ENCODE measurements at regions not wholly inside any gene's neighbourhood (a gene's known extent, or its start where the extent isn't known, plus 50 kb on each side); places are given as distances from the start of the nearest gene placed in this dataset.

DNA sequence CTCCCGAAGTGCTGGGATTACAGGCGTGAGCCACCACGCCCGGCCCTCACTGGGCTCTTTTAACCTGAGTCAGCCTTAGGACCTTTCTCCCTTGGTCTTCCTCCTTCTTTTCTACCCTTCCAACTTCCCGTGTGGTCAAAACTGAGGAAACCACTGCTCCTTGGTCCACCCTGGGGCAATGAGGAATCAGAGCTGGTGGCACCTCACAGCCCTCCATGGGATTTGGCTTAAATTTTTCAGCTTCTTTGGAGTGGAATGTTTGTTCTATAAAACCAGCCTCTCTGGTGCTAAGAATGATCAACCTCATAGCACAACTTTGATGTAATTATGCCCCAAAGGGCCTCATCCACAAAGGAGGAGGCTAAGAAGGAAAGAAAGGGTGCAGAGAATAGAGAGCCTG lies 76.6 kb upstream of the CFAP20DC start:
- no peak for DNase-seq (ENCODE audit: low read depth)
- no peak overlapping the region for H3K4me3 ChIP-seq (ENCODE audit: low read depth, low read length)
- TF ChIP-seq, protein P1, sequence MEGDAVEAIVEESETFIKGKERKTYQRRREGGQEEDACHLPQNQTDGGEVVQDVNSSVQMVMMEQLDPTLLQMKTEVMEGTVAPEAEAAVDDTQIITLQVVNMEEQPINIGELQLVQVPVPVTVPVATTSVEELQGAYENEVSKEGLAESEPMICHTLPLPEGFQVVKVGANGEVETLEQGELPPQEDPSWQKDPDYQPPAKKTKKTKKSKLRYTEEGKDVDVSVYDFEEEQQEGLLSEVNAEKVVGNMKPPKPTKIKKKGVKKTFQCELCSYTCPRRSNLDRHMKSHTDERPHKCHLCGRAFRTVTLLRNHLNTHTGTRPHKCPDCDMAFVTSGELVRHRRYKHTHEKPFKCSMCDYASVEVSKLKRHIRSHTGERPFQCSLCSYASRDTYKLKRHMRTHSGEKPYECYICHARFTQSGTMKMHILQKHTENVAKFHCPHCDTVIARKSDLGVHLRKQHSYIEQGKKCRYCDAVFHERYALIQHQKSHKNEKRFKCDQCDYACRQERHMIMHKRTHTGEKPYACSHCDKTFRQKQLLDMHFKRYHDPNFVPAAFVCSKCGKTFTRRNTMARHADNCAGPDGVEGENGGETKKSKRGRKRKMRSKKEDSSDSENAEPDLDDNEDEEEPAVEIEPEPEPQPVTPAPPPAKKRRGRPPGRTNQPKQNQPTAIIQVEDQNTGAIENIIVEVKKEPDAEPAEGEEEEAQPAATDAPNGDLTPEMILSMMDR (conservative IDR thresholded peaks at IDR 0.05; ENCODE audit: low read depth, low read length): no peak

DNA sequence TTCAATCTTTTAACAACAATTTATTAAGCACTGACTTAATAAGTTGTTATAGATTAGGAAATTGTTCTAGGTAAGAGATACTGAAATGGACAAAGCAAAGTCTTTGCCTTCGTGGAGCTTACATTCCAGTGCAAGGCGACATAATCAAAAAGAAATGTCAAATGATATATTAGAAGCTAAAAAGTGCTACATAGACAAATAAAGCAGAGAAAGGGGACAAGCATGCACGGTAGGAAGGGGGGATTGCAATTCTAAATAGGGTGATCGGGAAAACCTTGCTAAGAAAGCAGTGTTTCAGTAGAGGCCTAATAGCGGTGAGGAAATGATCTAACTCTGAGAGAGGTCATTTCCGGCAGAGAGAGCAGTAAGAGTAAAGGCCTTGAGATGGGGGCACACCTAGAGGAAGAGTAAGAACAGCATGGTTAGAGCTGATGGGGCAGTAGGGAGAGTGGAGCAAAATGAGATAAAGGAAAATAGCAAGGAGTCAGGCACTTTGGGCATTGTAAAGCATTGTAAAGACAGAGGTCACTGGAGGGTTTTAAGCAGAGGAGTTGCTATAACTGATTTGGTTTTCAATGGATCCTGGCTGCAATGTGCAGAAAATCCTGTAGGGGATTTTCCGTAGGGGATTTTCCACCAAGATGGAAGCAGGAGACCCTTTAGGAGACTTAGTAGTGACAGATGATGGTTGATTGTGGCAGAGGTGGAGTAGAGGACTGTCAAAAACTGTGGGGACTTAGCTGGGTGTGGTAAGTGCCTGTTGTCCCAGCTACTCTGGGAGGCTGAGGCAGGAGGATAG lies 71.7 kb upstream of the CFAP20DC start:
- DNase-seq (ENCODE audit: low read depth): no peak
- TF ChIP-seq, protein P1 (conservative IDR thresholded peaks at IDR 0.05; ENCODE audit: low read depth, low read length): no peak
- no peak overlapping the region for H3K4me3 ChIP-seq (ENCODE audit: low read depth, low read length)

DNA sequence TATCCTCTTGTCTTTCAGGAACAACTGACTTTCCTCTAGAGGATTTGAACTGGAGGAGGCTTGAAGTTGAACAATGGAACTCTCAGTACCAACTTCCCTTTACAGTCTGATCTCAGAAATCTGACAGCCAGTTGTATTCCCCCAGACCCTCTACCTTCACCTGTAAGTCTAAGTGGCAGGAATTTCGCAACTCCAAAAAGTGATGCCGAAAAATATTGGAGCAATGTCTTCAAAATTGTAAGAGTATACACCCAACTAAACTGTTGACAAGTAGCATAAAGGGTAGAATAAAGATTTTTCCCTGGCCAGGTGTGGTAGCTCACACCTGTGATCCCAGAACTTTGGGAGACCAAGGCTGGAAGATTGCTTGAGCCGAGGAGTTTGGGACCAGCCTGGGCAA lies 69.1 kb upstream of the CFAP20DC start:
- TF ChIP-seq, protein P1 (conservative IDR thresholded peaks at IDR 0.05; ENCODE audit: low read depth, low read length): no peak
- DNase-seq (ENCODE audit: low read depth): no peak

DNA sequence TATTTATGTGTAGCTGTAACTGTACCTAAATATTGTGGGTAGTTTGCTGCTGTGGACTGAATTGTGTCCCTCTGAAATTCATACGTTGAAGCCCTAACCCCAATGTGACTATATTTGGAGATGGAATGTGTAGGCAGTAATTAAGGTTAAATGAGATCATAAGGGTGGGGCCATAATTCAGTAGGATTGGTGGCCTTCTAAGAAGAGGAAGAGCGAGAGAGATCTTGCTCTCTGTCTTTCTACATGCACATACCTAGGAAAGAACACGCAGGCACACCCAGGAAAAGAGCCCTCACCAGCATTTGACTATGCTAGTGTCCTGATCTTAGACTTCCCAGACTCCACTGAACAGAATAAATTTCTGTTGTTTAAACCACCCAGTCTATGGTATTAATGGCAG lies 67.6 kb upstream of the CFAP20DC start:
- TF ChIP-seq, protein P1 (conservative IDR thresholded peaks at IDR 0.05; ENCODE audit: low read depth, low read length): no peak
- no peak overlapping the region for H3K4me3 ChIP-seq (ENCODE audit: low read depth, low read length)
- no peak for DNase-seq (ENCODE audit: low read depth)

More for the DNA sequence above, 69.1 kb upstream of the CFAP20DC start:
- no peak overlapping the region for H3K4me3 ChIP-seq (ENCODE audit: low read depth, low read length)

DNA sequence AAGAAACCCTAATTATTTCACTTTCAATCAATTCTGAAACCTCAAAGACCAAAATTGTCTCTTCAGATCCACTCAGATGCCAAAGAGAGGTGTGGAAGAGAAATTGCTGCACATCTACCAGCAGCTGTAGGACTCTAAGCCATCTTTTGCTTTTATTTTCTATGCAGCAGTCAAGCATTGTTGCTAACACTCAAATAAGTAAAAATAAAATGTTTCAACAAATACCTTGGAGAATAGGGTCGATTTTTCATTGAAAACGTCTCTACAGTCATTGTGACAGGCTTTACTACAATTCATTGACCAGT lies 66.4 kb upstream of the CFAP20DC start:
- TF ChIP-seq, protein P1 (conservative IDR thresholded peaks at IDR 0.05; ENCODE audit: low read depth, low read length): no peak
- no peak for DNase-seq (ENCODE audit: low read depth)
- no peak overlapping the region for H3K4me3 ChIP-seq (ENCODE audit: low read depth, low read length)

DNA sequence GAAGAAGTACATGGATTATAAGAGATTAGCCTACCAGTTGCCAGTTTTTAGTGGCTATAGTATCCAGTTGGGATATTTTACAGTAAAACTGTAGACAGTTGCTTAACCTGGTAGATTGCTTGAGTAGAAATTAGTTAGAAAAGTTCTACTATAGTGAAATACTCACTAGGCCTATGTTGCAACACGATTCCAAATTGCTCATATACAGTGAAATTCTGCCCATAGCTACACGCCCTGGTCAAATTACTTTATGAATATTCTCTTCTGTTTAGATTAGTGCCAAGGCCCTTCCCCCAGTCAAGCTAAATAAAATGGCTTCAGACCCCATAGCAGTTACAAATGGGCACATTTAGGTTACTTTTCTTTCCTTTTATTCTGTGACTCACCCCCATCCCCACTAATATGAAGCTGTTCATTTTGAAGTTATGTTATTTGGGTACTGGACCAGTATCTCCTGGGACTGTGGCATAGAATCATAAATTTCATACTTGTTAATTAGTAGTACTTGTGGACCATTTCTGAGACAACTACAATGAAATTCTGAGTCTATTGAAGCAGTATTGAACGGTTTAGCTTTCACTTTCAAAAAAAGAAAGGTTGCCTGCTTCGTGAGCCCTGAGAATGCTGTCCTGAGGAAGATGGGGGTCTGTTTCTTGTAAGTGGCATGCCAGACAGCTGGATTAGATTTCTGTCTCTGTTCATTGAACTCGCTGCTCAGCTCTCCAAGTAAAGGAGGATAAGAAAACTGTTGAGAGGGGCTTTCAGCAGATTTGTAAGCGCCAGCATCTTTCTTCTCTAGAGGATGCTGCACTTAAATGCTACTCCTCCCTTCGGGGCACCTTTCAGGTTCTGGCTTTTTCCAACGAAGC lies 65.8 kb upstream of the CFAP20DC start:
- no peak for DNase-seq (ENCODE audit: low read depth)
- no peak overlapping the region for H3K4me3 ChIP-seq (ENCODE audit: low read depth, low read length)
- TF ChIP-seq, protein P1 (conservative IDR thresholded peaks at IDR 0.05; ENCODE audit: low read depth, low read length): no peak

Data from choroid plexus epithelial cell (primary cell).